ENCODE measurements at regions not wholly inside any gene's neighbourhood (a gene's known extent, or its start where the extent isn't known, plus 50 kb on each side); places are given as distances from the start of the nearest gene placed in this dataset.
"Not testable (repeated sequence)": the region's sequence is repeated elsewhere in the genome, so short reads cannot be mapped to it uniquely, and the experiment has no call there.

DNA sequence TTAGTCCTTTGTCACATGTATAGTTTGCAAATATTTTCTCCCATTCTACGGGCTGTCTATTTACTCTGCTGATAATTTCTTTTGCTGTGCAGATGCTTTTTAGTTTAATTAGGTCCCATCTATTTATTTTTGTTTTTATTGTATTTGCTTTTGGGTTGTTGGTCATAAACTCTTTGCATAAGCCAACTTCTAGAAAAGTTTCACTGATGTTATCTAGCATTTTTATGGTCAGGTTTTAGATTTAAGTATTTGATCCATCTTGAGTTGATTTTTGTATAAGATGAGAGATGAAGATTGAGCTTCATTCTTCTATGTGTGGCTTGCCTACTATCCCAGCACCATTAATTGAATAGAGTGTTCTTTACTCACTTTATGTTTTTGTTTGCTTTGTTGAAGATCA lies 1008.4 kb upstream of the ATXN7L3B start:
- no peaks in the 10 kb centered on the region for H3K4me1 ChIP-seq (ENCODE audit: control insufficient read depth, insufficient read depth, low read length)
- 84% methylated on average over 1 of the region's 1 CpG for WGBS
- no peak for ATAC-seq

GRCh38 chr12:73529954-73530353 lies 1007.7 kb upstream of the ATXN7L3B start:
- no peak for DNase-seq
- no peak overlapping the region for H3K4me3 ChIP-seq (ENCODE audit: low read length)
- H3K27me3 ChIP-seq (ENCODE audit: control insufficient read depth, insufficient read depth), result no peaks in the 10 kb centered on the region
- H3K4me1 ChIP-seq (ENCODE audit: control insufficient read depth, insufficient read depth, low read length), result no peaks in the 10 kb centered on the region
- H3K9me3 ChIP-seq (ENCODE audit: control insufficient read depth, low read length), result no peaks in the 10 kb centered on the region
- ATAC-seq, result no peak
- intact Hi-C loops (cut with DNase I), result no loop called here
- no peak overlapping the region for H3K27ac ChIP-seq (ENCODE audit: low read length)

More for the DNA sequence above, 1008.4 kb upstream of the ATXN7L3B start:
- no peak for DNase-seq
- H3K4me3 ChIP-seq (ENCODE audit: low read length), result no peak overlapping the region
- H3K27ac ChIP-seq (ENCODE audit: low read length), result no peak overlapping the region
- H3K27me3 ChIP-seq (ENCODE audit: control insufficient read depth, insufficient read depth), result no peaks in the 10 kb centered on the region
- intact Hi-C loops (cut with DNase I), result no loop called here
- no peaks in the 10 kb centered on the region for H3K9me3 ChIP-seq (ENCODE audit: control insufficient read depth, low read length)

DNA sequence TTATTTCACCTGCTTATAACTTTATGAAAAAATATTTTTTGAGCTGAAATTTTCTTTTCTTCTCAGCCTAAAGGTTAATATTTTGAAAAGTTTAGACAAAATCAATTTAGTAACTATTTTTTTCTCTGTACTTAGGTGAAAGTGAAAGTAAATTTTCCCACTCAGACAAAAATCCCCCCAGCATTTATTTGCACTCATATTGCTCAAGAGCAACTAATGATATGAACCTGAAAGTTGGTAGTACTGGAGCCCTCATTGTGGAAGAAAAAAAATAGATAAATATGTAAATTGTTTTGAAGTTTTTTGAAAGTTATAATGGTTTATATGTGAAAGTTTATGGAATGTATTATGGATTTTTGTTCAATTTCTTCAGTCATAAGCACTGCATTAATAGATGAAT lies 1005.9 kb upstream of the ATXN7L3B start:
- no peaks in the 10 kb centered on the region for H3K9me3 ChIP-seq (ENCODE audit: control insufficient read depth, low read length)
- H3K27me3 ChIP-seq (ENCODE audit: control insufficient read depth, insufficient read depth), result no peaks in the 10 kb centered on the region
- H3K27ac ChIP-seq (ENCODE audit: low read length), result no peak overlapping the region
- intact Hi-C loops (cut with DNase I), result no loop called here
- no peaks in the 10 kb centered on the region for H3K4me1 ChIP-seq (ENCODE audit: control insufficient read depth, insufficient read depth, low read length)
- H3K4me3 ChIP-seq (ENCODE audit: low read length), result no peak overlapping the region
- DNase-seq (no peak), ATAC-seq (no peak)

GRCh38 chr12:73547421-73547820 lies 990.2 kb upstream of the ATXN7L3B start:
- ATAC-seq (no peak), DNase-seq (no peak)
- no peaks in the 10 kb centered on the region for H3K4me1 ChIP-seq (ENCODE audit: control insufficient read depth, insufficient read depth, low read length)
- H3K27me3 ChIP-seq (ENCODE audit: control insufficient read depth, insufficient read depth), result no peaks in the 10 kb centered on the region
- H3K9me3 ChIP-seq (ENCODE audit: control insufficient read depth, low read length), result no peaks in the 10 kb centered on the region
- intact Hi-C loops (cut with DNase I), result no loop called here
- no peak overlapping the region for H3K27ac ChIP-seq (ENCODE audit: low read length)
- no peak overlapping the region for H3K4me3 ChIP-seq (ENCODE audit: low read length)

DNA sequence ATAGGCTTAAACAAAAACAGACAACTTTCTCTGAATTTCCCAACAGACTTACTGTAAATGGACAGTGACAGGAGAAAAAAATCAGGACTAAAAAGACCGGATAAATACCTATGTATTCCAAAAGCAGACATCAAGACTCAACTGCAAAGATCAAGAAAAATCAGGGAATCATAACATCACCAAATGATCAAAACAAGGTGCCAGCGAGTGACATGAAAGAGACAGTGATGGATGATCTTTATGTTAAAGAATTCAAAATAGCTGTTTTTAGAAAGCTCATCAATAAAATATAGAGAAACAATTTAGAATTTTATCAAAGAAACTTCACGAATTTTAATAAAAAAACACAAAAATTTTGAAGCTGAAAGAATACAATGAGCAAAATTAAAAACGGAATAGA lies 952.5 kb upstream of the ATXN7L3B start:
- no peaks in the 10 kb centered on the region for H3K4me1 ChIP-seq (ENCODE audit: control insufficient read depth, insufficient read depth, low read length)
- H3K4me3 ChIP-seq (ENCODE audit: low read length), result no peak overlapping the region
- WGBS, result 71% methylated on average over 4 of the region's 4 CpGs
- no peak for ATAC-seq
- no peaks in the 10 kb centered on the region for H3K9me3 ChIP-seq (ENCODE audit: control insufficient read depth, low read length)
- no peaks in the 10 kb centered on the region for H3K27me3 ChIP-seq (ENCODE audit: control insufficient read depth, insufficient read depth)
- intact Hi-C loops (cut with DNase I), result no loop called here
- H3K27ac ChIP-seq (ENCODE audit: low read length), result no peak overlapping the region
- no peak for DNase-seq

DNA sequence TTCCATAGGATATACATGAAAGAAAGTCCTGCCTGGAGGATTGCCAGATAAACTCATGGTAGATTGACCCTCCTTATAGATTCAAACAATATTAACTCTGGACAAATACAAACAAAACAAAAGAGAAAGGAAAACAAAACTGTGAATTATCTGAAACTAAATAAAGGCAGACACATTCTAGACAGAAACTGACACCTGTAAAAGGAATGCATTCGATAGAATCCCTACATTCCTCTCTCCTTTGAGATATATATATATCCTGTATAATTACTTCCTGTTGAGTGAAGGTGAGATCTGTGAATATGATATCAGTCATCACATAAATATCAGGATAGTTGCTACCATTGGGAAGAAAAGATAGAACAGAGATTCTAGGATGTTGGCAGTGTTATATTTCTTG lies 948.4 kb upstream of the ATXN7L3B start:
- no peak overlapping the region for H3K27ac ChIP-seq (ENCODE audit: low read length)
- ATAC-seq (no peak), DNase-seq (no peak)
- intact Hi-C loops (cut with DNase I), result no loop called here
- no peaks in the 10 kb centered on the region for H3K4me1 ChIP-seq (ENCODE audit: control insufficient read depth, insufficient read depth, low read length)
- no peak overlapping the region for H3K4me3 ChIP-seq (ENCODE audit: low read length)
- H3K27me3 ChIP-seq (ENCODE audit: control insufficient read depth, insufficient read depth), result no peaks in the 10 kb centered on the region
- 61% methylated on average over 1 of the region's 1 CpG for WGBS
- no peaks in the 10 kb centered on the region for H3K9me3 ChIP-seq (ENCODE audit: control insufficient read depth, low read length)

- Histone ChIP-seq H3K27me3 (ENCODE audit: control insufficient read depth, insufficient read depth) (no peaks in the 10 kb centered on the region), H3K9me3 (ENCODE audit: control insufficient read depth, low read length) (no peaks in the 10 kb centered on the region), H3K27ac (ENCODE audit: low read length) (no peak overlapping the region), H3K4me3 (ENCODE audit: low read length) (no peak overlapping the region), H3K4me1 (ENCODE audit: control insufficient read depth, insufficient read depth, low read length) (no peaks in the 10 kb centered on the region)
- ATAC-seq, result no peak
- intact Hi-C loops (cut with DNase I), result no loop called here
- WGBS, result 55% methylated on average over 1 of the region's 1 CpG
- DNase-seq, result no peak
These were observed 939.0 kb upstream of the ATXN7L3B start for GRCh38 chr12:73598626-73599025.

DNA sequence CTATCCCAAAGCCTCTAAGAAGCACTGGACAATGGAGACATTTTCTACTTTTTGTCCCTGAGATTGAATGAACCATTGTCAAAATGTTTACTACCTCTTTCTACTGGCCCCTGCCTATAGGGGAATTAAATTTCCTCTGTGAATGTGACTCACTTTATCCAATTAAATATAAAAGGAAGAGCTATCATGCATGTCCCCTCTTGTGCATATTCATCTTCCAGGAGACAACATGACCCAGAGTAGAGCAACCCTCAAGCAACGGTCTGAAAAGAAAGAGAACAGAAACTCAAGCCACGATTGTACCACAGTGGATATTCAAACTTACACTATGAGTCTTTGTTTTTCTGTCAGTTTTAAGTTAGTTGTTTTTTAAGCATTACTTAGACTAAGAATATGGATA lies 938.4 kb upstream of the ATXN7L3B start:
- DNase-seq (no peak), ATAC-seq (no peak)
- intact Hi-C loops (cut with DNase I), result no loop called here
- no peaks in the 10 kb centered on the region for H3K4me1 ChIP-seq (ENCODE audit: control insufficient read depth, insufficient read depth, low read length)
- H3K9me3 ChIP-seq (ENCODE audit: control insufficient read depth, low read length), result no peaks in the 10 kb centered on the region
- no peak overlapping the region for H3K4me3 ChIP-seq (ENCODE audit: low read length)
- H3K27me3 ChIP-seq (ENCODE audit: control insufficient read depth, insufficient read depth), result no peaks in the 10 kb centered on the region
- 71% methylated on average over 2 of the region's 2 CpGs for WGBS
- no peak overlapping the region for H3K27ac ChIP-seq (ENCODE audit: low read length)

DNA sequence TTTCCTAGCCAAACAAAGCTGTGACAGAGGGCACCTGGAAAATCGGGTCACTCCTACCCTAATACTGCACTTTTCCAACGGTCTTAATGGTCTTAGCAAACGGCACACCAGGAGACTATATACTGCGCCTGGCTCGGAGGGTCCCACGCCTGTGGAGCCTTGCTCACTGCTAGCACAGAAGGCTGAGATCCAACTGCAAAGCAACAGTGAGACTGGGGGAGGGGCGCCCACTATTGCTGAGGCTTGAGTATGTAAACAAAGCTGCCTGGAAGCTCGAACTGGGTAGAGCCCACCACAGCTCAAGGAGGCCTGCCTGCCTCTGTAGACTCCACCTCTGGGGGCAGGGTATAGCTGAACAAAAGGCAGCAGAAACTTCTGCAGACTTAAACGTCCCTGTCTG lies 931.7 kb upstream of the ATXN7L3B start:
- 69% methylated on average over 9 of the region's 9 CpGs for WGBS
- H3K27ac ChIP-seq (ENCODE audit: low read length); DNase-seq; H3K27me3 ChIP-seq (ENCODE audit: control insufficient read depth, insufficient read depth); ATAC-seq; intact Hi-C loops (cut with DNase I); H3K4me3 ChIP-seq (ENCODE audit: low read length); H3K4me1 ChIP-seq (ENCODE audit: control insufficient read depth, insufficient read depth, low read length); H3K9me3 ChIP-seq (ENCODE audit: control insufficient read depth, low read length): not testable (repeated sequence)

- no peak overlapping the region for H3K4me3 ChIP-seq (ENCODE audit: low read length)
- ATAC-seq (no peak), DNase-seq (no peak)
- no peaks in the 10 kb centered on the region for H3K27me3 ChIP-seq (ENCODE audit: control insufficient read depth, insufficient read depth)
- H3K9me3 ChIP-seq (ENCODE audit: control insufficient read depth, low read length), result no peaks in the 10 kb centered on the region
- no peak overlapping the region for H3K27ac ChIP-seq (ENCODE audit: low read length)
- H3K4me1 ChIP-seq (ENCODE audit: control insufficient read depth, insufficient read depth, low read length), result no peaks in the 10 kb centered on the region
- intact Hi-C loops (cut with DNase I), result no loop called here
These were observed 925.1 kb upstream of the ATXN7L3B start for GRCh38 chr12:73612551-73612950.

- WGBS, result 82% methylated on average over 2 of the region's 2 CpGs
- Histone ChIP-seq H3K27ac (ENCODE audit: low read length) (no peak overlapping the region), H3K4me3 (ENCODE audit: low read length) (no peak overlapping the region), H3K9me3 (ENCODE audit: control insufficient read depth, low read length) (no peaks in the 10 kb centered on the region), H3K27me3 (ENCODE audit: control insufficient read depth, insufficient read depth) (no peaks in the 10 kb centered on the region), H3K4me1 (ENCODE audit: control insufficient read depth, insufficient read depth, low read length) (no peaks in the 10 kb centered on the region)
- ATAC-seq (no peak), DNase-seq (no peak)
- intact Hi-C loops (cut with DNase I), result no loop called here
These were observed 914.2 kb upstream of the ATXN7L3B start for GRCh38 chr12:73623421-73623820.

DNA sequence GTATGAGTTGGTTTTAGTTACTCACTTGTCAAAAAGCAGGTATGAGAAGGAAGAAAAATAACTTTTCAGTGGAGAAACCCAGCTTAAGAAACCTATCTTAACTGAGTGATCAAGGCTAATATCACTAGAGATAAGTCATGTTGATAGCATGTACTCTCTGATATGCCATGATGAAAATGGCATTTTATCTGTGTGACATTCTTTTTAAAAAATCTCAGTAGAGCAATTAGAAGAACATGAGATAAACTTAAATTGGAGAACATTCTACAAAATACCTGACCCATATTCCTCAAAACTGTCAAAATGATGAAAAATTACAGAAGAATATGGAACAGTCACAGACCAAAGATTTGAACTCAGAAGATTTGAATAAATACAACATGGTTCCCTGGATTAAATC lies 912.4 kb upstream of the ATXN7L3B start:
- Histone ChIP-seq H3K27me3 (ENCODE audit: control insufficient read depth, insufficient read depth) (no peaks in the 10 kb centered on the region), H3K27ac (ENCODE audit: low read length) (no peak overlapping the region), H3K9me3 (ENCODE audit: control insufficient read depth, low read length) (no peaks in the 10 kb centered on the region), H3K4me1 (ENCODE audit: control insufficient read depth, insufficient read depth, low read length) (no peaks in the 10 kb centered on the region), H3K4me3 (ENCODE audit: low read length) (no peak overlapping the region)
- intact Hi-C loops (cut with DNase I), result no loop called here
- no peak for DNase-seq
- no peak for ATAC-seq
